Stimulated activated CD4-positive, alpha-beta T cell treated with anti-CD3 and anti-CD28 coated beads, Interleukin-2, amount 100 ng/mL, for 48 hours (primary cell): ENCODE measurements at regions not wholly inside any gene's neighbourhood (a gene's known extent, or its start where the extent isn't known, plus 50 kb on each side); places are given as distances from the start of the nearest gene placed in this dataset.
"Not testable (repeated sequence)": the region's sequence is repeated elsewhere in the genome, so short reads cannot be mapped to it uniquely, and the experiment has no call there.

ENCODE experiments used
- DNase-seq, 2 donors: peaks; one replicate each; pipeline ENCODE4 v3.0.0-alpha.2; 2020

GRCh38 chr2:35294636-35295263, 1060.8 kb upstream of the CRIM1 start:
- no peak for DNase-seq

- DNase-seq: no peak
Measured at GRCh38 chr2:35293261-35293660, 1062.3 kb upstream of the CRIM1 start.

- no peak for DNase-seq
Measured at GRCh38 chr2:35292199-35292598, 1063.4 kb upstream of the CRIM1 start.

DNA sequence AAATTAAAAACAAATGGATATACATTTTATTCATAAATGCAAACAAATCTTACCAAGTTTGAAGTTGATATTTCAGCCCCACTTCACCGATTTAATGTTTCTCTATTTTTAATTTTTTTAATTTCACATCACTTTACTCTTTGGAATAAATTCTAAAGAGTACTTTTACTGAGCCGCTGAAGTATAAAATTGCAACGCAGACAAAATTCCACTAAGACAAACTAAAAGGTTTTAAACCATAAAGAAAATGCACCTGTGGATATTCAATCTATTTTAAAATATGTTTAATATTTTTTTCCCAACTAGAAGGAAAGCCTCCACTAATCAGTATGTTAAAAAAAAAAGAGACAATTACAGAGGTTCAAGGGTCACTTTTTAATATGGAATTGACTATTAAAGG, 1073.9 kb upstream of the CRIM1 start:
- no peak for DNase-seq

GRCh38 chr2:35255826-35256225, 1099.8 kb upstream of the CRIM1 start:
- no peak for DNase-seq

DNA sequence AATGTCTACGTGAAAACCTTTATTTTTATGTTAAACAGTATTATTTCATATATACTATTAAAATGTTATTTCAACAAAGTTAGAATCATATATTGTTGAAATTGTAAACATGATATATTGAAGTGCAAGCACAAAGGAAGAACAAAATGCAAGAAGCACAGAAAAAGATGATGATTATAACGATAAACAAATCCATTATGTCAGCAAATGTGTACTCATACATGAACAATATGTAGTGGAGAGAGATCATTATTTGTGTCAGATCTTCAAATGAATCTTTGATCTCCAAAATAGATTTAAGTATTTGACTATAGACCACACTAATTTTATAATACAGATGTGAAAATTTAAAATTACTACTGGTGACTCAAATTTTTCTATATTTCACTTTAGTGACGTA, 1104.4 kb upstream of the CRIM1 start:
- no peak for DNase-seq

DNA sequence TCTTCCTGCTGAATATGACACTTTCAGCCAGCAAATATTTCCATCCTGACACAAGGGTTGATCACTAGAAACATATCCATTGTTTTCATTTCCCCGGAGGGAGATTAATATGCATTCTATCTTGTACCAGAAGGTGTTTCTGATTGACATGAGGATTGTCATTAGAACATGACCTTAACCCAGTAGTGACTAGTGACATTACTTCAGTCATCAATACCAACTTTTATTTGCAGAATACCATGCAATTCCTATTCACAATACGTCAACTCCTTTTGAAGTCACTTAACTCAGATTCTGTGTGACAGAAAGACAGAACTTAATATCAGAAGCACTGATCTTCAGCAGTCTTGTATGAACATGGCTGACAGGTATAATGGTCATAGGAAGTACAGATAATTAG, 1108.9 kb upstream of the CRIM1 start:
- DNase-seq: no peak

DNA sequence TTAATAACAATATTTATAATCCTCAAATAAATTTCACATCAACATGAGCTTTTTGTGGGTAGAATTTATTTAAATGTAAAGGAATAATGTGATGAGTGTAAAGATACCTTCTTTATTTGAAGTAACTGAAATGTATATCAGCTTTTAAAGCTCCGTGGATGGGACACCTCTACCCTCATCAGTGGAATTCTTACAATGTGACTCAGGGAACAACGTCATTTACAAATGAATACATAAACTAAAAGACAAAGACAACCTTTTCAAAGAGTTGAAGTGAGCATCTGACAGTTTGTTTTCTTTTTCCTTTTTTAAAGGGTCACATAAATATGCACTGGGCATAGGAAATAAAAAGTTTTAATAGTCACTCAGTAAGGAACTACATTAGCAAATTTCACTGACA, 1127.0 kb upstream of the CRIM1 start:
- no peak for DNase-seq

- DNase-seq: no peak
Measured at GRCh38 chr2:35220461-35220860, 1135.1 kb upstream of the CRIM1 start.

GRCh38 chr2:35204881-35205280, 1150.7 kb upstream of the CRIM1 start:
- no peak for DNase-seq

DNA sequence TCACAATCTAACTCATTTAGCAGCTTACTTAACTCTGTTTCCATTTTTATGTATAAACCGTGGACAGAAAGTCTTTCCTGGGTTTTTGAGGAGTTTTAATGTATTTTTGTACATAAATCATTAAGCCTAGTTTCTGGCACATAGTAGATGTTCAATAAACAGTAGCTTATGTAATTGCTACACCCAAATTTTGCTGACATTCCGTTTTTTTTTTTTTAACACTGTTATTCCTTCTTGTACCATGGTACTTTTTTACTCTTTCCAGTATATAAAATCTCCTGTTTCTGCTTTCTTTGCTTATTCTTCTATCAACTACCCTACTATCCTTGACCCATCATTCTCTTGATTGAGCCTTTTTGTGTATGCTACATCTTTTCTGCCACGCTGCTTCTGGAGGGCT, 1151.3 kb upstream of the CRIM1 start:
- no peak for DNase-seq

DNA sequence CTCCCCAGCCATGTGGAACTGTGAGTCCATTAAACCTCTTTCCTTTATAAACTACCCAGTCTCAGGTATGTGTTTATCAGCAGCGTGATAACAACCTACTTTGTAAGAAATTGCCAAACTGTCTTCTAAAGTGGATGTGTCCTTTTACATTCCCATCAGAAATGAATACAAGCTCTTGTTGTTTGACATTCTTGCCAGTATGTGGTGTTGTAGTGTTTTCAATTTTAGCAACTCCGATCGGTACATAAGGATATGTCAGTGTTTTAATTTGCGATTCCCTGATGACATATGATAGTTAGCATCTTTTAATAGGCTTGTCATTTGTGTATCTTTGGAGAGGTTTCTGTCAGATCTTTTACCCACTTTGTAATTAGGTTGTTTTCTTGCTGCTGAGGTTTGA, 1156.3 kb upstream of the CRIM1 start:
- DNase-seq: no peak

DNA sequence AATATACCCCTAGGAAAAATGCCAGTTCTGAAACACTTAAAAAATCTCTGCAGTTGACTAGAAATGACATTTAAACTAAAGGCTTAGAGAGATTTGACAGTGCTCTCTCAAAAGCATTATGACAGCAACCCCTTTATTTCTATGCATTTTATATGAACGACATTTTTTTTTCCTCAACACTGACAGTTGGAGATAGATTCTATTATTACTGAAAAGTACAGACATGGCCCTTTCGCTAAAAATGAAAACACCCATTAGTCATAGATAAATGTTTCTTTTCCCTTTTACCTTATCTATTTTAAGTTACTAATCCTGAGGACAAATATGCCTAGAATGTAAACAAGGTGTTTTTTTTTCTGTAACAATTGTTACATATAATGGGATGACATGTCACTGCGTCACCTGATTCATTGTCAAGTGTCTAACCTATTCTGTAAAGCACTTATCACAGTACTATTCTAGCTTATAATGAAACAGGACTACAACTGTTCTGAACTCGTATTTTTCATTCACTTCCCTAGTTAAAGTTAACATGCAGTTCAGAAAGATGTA, 1169.6 kb upstream of the CRIM1 start:
- no peak for DNase-seq

- DNase-seq: no peak
Measured at GRCh38 chr2:35184471-35184870, 1171.1 kb upstream of the CRIM1 start.

DNA sequence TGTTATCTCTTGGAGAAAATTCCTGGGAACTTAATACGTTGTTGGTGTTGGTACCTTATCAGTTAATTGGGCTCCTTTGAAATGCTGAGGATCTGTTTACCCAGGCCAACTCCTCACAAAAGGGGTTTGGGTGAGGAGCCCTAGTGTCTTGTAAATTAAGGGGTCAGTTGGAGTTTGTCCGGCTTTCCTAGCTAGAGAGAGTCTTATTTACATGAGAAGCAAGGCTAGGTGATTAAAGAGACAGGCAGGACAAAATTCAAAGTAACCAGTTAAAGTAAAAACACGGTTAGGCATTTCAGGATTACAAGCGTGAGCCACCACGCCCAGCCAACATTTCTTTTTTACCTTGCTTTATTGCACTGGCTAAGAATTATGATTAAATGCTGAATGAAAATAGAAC, 1178.9 kb upstream of the CRIM1 start:
- DNase-seq: not testable (repeated sequence)

DNA sequence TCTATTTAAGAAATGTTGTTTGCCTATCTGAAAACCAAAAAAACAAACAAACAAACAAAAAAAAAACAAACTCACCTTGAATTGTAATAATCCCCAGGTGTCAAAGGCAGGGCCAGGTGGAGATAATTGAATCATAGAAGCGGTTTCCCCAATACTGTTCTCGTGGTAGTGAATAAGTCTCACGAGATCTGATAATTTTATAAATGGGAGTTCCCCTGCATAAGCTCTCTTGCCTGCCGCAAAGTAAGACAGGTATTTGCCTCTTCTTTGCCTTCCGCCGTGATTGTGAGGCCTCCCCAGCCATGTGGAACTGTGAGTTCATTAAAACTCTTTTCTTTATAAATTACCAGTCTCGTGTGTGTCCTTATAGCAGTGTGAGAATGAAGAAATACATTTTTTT, 1180.7 kb upstream of the CRIM1 start:
- DNase-seq: no peak

DNA sequence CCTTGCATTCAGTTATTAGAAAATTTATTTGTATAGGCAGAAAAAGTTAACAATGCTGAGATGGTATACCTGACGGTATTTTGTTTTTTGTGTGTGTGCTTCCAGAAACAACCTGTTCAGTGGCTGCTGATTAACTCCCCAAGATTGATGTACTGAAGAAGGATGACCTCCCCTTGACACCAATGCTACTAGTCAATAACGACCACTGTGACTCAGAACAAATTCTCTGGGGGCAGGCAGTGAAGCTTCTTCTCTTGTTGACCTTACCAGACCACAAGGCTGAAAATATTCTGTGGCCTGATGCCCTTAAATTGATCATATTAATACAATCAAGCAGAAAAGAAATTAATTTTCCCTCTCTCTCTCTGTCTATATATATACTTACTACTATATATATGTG, 1182.9 kb upstream of the CRIM1 start:
- no peak for DNase-seq

GRCh38 chr2:35168351-35168750, 1187.2 kb upstream of the CRIM1 start:
- DNase-seq: no peak

- DNase-seq: no peak
Measured at GRCh38 chr2:35163948-35164347, 1191.6 kb upstream of the CRIM1 start.

DNA sequence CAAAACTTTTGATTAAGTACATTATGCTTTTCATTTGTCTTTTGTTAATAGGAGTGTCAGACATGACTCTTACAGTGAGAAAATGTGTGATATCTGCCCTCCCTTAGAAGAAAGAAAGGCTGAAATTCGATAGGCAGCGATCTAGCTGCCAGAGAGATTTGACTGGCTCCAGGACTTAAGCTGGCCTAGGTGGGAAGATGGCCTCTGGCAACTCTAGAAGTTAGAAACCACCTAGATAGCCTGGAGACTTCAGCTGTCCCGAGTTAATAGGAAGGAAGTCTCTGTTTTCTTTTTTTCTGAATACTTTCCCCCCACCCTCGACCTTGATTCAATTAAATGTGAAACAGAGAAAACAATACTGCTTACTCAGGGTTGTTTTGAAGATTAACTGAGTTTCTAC, 1194.7 kb upstream of the CRIM1 start:
- DNase-seq: no peak

DNA sequence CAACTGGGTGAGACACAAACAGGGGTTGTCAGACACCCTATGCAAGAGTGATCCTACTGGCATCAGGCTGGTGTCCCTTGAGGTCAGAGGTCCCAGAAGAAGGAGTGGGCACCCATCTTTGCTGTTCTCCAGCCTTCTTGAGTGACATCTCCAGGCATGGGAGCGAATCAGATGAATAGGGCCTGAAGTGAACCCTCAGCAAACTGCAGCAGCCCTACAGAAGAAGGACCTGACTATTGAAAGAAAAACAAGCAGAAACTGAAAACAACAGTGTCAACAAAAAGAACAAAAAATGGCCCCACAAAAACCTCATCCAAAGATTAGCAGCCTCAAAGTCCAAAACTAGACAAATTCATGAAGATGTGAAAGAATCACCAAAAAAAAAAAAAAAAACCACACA, 1229.7 kb upstream of the CRIM1 start:
- no peak for DNase-seq

DNA sequence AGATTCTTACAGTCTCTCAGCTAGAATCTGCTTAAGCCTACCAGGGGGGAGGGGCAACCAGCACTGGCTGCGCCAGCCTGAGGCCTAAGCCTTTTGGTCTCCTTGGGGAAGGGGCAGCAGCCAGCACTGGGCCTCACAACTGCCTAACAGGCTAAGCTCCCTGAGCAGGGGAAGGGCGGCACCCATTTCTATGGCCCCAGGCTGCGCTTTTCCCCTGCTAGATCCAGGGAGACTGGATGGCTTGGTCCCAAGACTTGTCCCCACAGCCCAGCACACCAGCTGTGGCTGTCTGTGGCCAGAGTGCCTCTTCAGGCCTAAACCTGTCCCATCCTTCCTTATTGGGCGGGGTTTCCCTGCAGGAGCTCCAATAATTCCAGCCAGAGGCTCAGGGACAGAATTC, 1230.3 kb upstream of the CRIM1 start:
- no peak for DNase-seq

DNA sequence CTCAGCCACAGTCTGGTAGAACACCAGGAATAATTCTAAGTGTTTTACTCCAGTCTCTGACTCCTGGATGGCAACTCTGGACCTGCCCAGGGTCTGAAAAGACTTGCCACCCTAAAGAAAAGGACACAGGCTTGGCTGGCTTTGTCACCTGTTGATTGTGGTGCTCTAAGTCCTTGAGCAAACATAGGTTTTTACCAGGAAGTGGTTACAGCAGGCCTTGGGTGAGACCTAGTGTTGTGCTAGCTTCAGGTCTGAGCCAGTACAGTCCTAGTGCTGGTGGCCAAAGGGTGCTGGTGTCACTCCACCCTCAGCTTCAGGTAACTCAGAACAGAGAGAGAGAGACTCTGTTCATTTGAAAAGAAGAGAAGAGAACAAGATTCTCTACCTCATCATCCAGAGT, 1239.4 kb upstream of the CRIM1 start:
- no peak for DNase-seq

GRCh38 chr2:35114765-35115164, 1240.8 kb upstream of the CRIM1 start:
- no peak for DNase-seq

- not testable (repeated sequence) for DNase-seq
Measured at GRCh38 chr2:35112367-35112766, 1243.2 kb upstream of the CRIM1 start.
